ENCODE measurements at regions not wholly inside any gene's neighbourhood (a gene's known extent, or its start where the extent isn't known, plus 50 kb on each side); places are given as distances from the start of the nearest gene placed in this dataset.

GRCh38 chr13:34174671-34175145, 356.8 kb downstream of the RFC3 start:
- TF ChIP-seq CTCF (IDR thresholded peaks at IDR 0.05) (no peak), POLR2A (IDR thresholded peaks at IDR 0.05) (no peak)

Measured in vagina (tissue), 2 donors.